ENCODE measurements at regions not wholly inside any gene's neighbourhood (a gene's known extent, or its start where the extent isn't known, plus 50 kb on each side); places are given as distances from the start of the nearest gene placed in this dataset.
"Not testable (repeated sequence)": the region's sequence is repeated elsewhere in the genome, so short reads cannot be mapped to it uniquely, and the experiment has no call there.

GRCh38 chr4:38330321-38330720 is 333.7 kb upstream of the KLF3 start:
- ATAC-seq: no peak
- Histone ChIP-seq H3K27me3 (ENCODE audit: low read depth) (no peaks in the 10 kb centered on the region), H3K36me3 (no peaks in the 10 kb centered on the region), H3K4me3 (no peak overlapping the region), H3K27ac (no peak overlapping the region), H3K9me3 (no peaks in the 10 kb centered on the region), H3K4me1 (no peaks in the 10 kb centered on the region)
- intact Hi-C loops (cut with DNase I): no loop called here
- no peak for TF ChIP-seq CTCF (IDR thresholded peaks at IDR 0.05)
- DNase-seq: no peak

GRCh38 chr4:38330936-38331335 is 333.1 kb upstream of the KLF3 start:
- Histone ChIP-seq H3K4me3 (no peak overlapping the region), H3K36me3 (no peaks in the 10 kb centered on the region), H3K4me1 (no peaks in the 10 kb centered on the region), H3K9me3 (no peaks in the 10 kb centered on the region), H3K27ac (no peak overlapping the region), H3K27me3 (ENCODE audit: low read depth) (no peaks in the 10 kb centered on the region)
- no peak for DNase-seq
- no peak for TF ChIP-seq CTCF (IDR thresholded peaks at IDR 0.05)
- intact Hi-C loops (cut with DNase I): no loop called here
- ATAC-seq: no peak

GRCh38 chr4:38332699-38333098 is 331.3 kb upstream of the KLF3 start:
- Histone ChIP-seq H3K4me1 (no peaks in the 10 kb centered on the region), H3K4me3 (no peak overlapping the region), H3K27ac (no peak overlapping the region), H3K27me3 (ENCODE audit: low read depth) (no peaks in the 10 kb centered on the region), H3K36me3 (no peaks in the 10 kb centered on the region), H3K9me3 (no peaks in the 10 kb centered on the region)
- no peak for TF ChIP-seq CTCF (IDR thresholded peaks at IDR 0.05)
- no peak for ATAC-seq
- no peak for DNase-seq
- intact Hi-C loops (cut with DNase I): no loop called here

- Histone ChIP-seq H3K27ac (no peak overlapping the region), H3K27me3 (ENCODE audit: low read depth) (no peaks in the 10 kb centered on the region), H3K9me3 (peaks cover 2% of the 10 kb centered on the region), H3K4me1 (no peaks in the 10 kb centered on the region), H3K36me3 (no peaks in the 10 kb centered on the region), H3K4me3 (no peak overlapping the region)
- ATAC-seq (no peak), DNase-seq (no peak)
- TF ChIP-seq CTCF (IDR thresholded peaks at IDR 0.05): no peak
- intact Hi-C loops (cut with DNase I): no loop called here
Measured at GRCh38 chr4:38333219-38333618, 330.8 kb upstream of the KLF3 start.

- intact Hi-C loops (cut with DNase I): no loop called here
- H3K4me3 ChIP-seq: no peak overlapping the region
Measured at GRCh38 chr4:38334791-38335190, 329.2 kb upstream of the KLF3 start.

GRCh38 chr4:38338939-38339338 is 325.1 kb upstream of the KLF3 start:
- not testable (repeated sequence) for DNase-seq

More at GRCh38 chr4:38334791-38335190, 329.2 kb upstream of the KLF3 start:
- no peaks in the 10 kb centered on the region for H3K36me3 ChIP-seq
- no peak for ATAC-seq
- no peak for DNase-seq
- no peaks in the 10 kb centered on the region for H3K27me3 ChIP-seq (ENCODE audit: low read depth)
- TF ChIP-seq CTCF (IDR thresholded peaks at IDR 0.05): no peak
- no peak overlapping the region for H3K27ac ChIP-seq
- no peaks in the 10 kb centered on the region for H3K4me1 ChIP-seq
- peaks cover 16% of the 10 kb centered on the region for H3K9me3 ChIP-seq

More at GRCh38 chr4:38338939-38339338, 325.1 kb upstream of the KLF3 start:
- H3K4me1 ChIP-seq; intact Hi-C loops (cut with DNase I); ATAC-seq; H3K27ac ChIP-seq; H3K4me3 ChIP-seq; H3K36me3 ChIP-seq; H3K27me3 ChIP-seq (ENCODE audit: low read depth): not testable (repeated sequence)
- H3K9me3 ChIP-seq: peaks cover 16% of the 10 kb centered on the region

Data from lower lobe of right lung (tissue), 2 donors.